Erythroblast (primary cell): ENCODE measurements at regions not wholly inside any gene's neighbourhood (a gene's known extent, or its start where the extent isn't known, plus 50 kb on each side); places are given as distances from the start of the nearest gene placed in this dataset.

Experiments
- GATA1 ChIP-seq: IDR thresholded peaks from 2 replicates; pipeline ENCODE4 v1.6.1; 2011; ENCODE audit warnings: low read depth, mild to moderate bottlenecking, control low read depth, low read length, moderate library complexity
- POLR2A ChIP-seq: IDR thresholded peaks from 2 replicates; pipeline ENCODE4 v1.6.1; 2011; ENCODE audit warnings: mild to moderate bottlenecking, low read length

- TF ChIP-seq POLR2A (no peak), GATA1 (no peak)
Measured at GRCh38 chr17:77706938-77707337, 251.6 kb upstream of the TNRC6C start.
